GM12873 (cell line): ENCODE measurements at regions not wholly inside any gene's neighbourhood (a gene's known extent, or its start where the extent isn't known, plus 50 kb on each side); places are given as distances from the start of the nearest gene placed in this dataset.

ENCODE experiments used
- TF ChIP-seq, protein P1 (sequence below): IDR thresholded peaks from 2 replicates; pipeline ENCODE4 v1.5.1; 2012; ENCODE audit warnings: low read depth, mild to moderate bottlenecking, moderate library complexity, low read length, control low read depth; ENCODE audit not compliant: insufficient read depth; ENCODE audit errors: missing control alignments

DNA sequence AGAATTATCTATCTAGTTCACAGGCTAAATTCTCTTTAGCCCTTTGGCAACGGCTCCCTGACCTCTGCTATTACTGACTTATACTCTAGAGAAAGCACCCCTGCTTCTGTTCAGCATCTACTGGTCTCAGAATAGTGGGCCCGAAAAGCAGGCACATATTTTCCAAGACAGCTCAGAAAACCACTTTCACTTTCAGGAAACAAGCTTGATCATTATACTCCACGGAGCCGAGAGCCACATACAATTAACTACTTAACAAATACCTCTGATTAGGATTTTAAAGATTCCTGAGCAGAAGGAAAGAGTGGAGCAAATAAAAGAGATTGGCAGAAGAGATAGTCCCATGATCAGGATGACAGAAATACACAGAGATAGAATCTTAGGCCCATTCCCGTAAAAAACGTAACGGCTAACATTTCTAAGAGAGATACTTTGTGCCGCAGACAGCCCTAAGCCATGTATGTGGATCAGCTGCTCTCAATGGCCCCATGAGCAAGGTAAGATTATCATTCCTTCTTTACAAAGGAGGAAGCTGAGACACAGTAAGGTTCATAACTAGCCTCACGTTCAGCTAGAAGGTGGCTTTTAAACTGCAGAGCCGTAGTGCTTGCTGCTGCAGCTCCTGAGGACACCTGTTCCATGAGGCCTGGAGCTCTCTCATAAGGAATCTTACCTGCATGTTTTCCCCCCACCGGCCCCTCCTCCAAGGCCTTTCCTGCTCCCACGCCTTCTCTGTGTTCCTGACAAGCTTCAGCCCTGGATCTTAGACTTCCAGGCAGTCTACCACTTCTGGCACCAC, 227.2 kb downstream of the FOXO1 start:
- TF ChIP-seq, protein P1, sequence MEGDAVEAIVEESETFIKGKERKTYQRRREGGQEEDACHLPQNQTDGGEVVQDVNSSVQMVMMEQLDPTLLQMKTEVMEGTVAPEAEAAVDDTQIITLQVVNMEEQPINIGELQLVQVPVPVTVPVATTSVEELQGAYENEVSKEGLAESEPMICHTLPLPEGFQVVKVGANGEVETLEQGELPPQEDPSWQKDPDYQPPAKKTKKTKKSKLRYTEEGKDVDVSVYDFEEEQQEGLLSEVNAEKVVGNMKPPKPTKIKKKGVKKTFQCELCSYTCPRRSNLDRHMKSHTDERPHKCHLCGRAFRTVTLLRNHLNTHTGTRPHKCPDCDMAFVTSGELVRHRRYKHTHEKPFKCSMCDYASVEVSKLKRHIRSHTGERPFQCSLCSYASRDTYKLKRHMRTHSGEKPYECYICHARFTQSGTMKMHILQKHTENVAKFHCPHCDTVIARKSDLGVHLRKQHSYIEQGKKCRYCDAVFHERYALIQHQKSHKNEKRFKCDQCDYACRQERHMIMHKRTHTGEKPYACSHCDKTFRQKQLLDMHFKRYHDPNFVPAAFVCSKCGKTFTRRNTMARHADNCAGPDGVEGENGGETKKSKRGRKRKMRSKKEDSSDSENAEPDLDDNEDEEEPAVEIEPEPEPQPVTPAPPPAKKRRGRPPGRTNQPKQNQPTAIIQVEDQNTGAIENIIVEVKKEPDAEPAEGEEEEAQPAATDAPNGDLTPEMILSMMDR = no peak

DNA sequence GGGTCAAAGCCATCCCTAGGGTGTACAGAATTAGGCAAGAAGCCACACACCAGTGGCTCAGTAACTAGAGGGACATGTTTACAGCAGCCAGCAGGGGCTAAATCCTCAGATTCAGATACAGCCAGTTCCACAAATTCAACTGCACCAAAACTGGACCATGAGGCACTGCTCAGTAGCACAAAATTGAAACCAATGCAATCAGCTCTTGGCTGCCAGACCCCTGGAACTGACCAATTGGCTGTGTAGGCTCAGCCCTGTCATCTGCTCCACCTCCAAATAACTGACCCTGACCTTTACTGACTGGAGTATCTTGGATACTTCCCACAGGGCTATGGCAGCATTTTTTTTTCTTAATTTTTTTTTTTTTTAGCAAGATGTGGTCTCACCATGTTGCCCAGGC, 226.5 kb downstream of the FOXO1 start:
- TF ChIP-seq, protein P1 = no peak

DNA sequence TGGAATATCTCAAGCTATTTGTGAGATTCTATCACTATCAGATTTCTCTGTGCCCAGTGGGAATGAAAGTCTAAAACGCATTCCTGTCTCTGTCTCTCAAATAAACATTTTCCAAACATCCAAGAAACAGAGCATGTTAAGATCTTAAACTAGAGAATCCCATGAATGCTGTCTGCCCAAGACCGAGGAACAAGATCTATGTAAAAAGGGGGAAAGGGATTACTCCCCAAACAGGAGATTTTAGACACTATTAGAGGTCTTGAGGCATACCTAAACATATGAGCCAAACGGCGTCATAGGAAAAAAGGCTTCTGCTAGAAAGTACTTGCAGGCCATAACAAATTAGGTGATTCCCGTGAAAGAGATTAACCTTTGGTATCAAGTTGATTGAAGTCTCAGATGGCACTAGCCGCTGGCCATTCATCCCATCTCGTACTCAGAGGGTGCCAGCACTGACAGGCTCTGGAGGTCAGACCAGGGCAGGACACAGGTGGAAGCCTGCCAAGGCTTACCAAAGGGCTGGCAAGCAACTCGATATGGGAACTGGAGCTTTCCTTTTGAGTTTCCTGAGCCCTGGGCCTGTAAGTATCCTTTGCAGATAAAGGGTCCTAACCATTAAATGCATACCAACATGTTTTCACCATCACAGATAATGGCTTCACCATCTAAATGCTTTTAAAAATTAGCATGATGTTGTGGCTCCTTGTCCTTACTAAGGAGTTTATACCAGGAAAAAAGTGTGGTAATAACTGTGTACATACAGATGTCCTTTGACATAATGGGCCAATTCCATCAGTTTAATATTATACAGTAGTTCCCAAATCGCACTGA, 225.2 kb downstream of the FOXO1 start:
- TF ChIP-seq, protein P1 = no peak

DNA sequence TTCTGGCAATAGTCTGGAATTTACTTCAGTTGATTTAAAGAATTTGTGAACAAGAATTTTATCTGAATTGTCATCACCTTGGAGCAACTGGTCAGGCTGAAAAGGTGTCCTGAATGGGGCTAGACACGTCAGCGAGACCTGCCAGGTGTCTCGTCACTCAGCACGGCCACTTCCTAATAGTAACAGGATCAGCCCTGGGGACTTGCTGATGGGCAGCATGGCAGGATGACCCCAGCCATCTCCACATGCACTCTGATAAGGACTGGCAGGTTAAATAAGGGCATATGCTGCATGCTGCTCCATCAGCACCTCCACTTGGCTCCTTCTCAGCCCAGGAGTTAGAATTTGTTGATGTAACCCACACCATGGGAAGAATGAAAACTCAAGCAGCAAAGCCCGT, 224.2 kb downstream of the FOXO1 start:
- TF ChIP-seq, protein P1 = no peak

DNA sequence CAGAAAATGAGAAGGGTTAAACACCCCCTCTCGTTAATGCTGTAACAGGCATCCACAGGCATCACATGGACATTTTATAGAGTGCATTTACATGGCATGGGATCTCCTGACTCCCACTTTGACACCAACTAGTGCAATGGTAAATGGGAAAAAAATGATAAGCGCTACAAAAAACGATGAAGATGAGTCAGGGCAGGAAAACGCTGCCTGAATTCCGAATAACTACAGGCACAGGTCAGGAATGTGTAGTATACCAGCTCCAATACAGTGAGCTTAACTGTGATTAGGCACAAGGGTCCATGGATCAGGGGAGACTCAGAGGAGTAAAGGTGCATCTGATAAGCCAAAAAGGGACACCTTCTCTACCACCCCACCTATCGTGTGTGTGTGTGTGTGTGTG, 223.6 kb downstream of the FOXO1 start:
- TF ChIP-seq, protein P1 = no peak

DNA sequence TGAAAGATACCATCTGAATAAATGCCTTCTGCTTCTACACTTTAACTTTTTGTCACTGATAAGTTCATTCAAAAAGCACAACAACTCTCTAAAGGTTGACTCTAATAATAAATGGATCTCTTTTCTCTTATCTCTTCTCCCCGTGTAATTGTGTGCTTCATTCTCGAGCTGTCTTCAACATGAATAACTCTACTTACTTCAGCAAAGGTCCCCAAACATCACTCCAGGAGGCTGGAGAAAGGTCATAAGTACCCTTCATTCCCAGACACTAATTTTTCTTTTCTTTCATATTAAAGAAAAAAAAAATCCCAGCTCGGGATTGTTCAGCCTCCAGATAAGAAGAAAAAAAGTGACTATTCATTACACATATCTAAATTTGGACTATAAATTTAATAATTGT, 222.2 kb downstream of the FOXO1 start:
- TF ChIP-seq, protein P1 = no peak

DNA sequence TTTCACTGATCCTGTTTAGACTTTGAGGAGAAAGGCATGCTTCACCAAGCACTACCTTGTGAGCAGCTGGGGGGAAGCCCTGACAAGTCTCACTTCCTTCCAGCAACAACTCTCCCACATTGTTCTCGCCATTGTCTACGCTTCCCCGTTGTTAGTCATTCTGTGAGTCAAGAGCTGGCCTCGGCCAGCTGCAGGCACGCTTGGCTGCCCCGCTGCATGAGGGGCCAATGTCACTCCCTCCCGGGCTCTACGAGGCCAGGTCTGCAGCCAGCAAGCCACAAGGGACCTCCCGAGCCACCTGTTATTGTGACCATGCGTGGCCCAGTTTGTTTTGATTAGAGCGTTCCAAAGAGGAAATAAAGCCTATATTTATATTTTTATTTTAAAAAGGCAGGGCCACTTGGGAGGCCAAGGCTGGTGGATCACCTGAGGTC, 220.9 kb downstream of the FOXO1 start:
- TF ChIP-seq, protein P1 = no peak
